Activated CD4-positive, alpha-beta memory T cell treated with anti-CD3 and anti-CD28 coated beads, Interleukin-2, amount 10 ng/mL, durations not matched to agents 7 days and 5 days (primary cell): ENCODE measurements at regions not wholly inside any gene's neighbourhood (a gene's known extent, or its start where the extent isn't known, plus 50 kb on each side); places are given as distances from the start of the nearest gene placed in this dataset.
"Not testable (repeated sequence)": the region's sequence is repeated elsewhere in the genome, so short reads cannot be mapped to it uniquely, and the experiment has no call there.

Source experiments
- CTCF ChIA-PET: fragments of 350-600 bp; sonication (Branson Sonifier 250); formaldehyde crosslinking; loops from one replicate; lab custom pipeline; 2021; ENCODE audit warnings: antibody characterized with exemption, inconsistent platforms; lab: Charles Lee
- POLR2A ChIA-PET: fragments of 350-600 bp; sonication (Branson Sonifier 250); formaldehyde crosslinking; loops from one replicate; lab custom pipeline; 2021; ENCODE audit warnings: antibody characterized with exemption; lab: Charles Lee
- DNase-seq: peaks from one replicate; pipeline ENCODE4 v3.0.0-alpha.2; 2020
- H3K27ac Mint-ChIP-seq: one replicate; pipeline ENCODE4 v1.8.0; 2021; ENCODE audit warnings: mild to moderate bottlenecking, mixed read lengths
- H3K27me3 Mint-ChIP-seq: one replicate; pipeline ENCODE4 v1.8.0; 2021; ENCODE audit warnings: mixed read lengths
- H3K36me3 Mint-ChIP-seq: one replicate; pipeline ENCODE4 v1.8.0; 2021; ENCODE audit warnings: low read depth, mixed read lengths
- H3K4me1 Mint-ChIP-seq: one replicate; pipeline ENCODE4 v1.8.0; 2021; ENCODE audit warnings: mixed read lengths
- H3K4me3 Mint-ChIP-seq: one replicate; pipeline ENCODE4 v1.8.0; 2021; ENCODE audit warnings: mild to moderate bottlenecking, mixed read lengths
- H3K9me3 Mint-ChIP-seq: one replicate; pipeline ENCODE4 v1.8.0; 2021; ENCODE audit warnings: mixed read lengths

GRCh38 chr15:36004891-36005490, 459.0 kb upstream of the DPH6 start:
- CTCF ChIA-PET: no interaction called here
- Mint-ChIP-seq H3K36me3 (no peaks in the 10 kb centered on the region), H3K27ac (no peak overlapping the region), H3K9me3 (peaks cover 3% of the 10 kb centered on the region), H3K27me3 (no peaks in the 10 kb centered on the region), H3K4me3 (no peak overlapping the region), H3K4me1 (no peaks in the 10 kb centered on the region)
- POLR2A ChIA-PET: no interaction called here
- DNase-seq: no peak

GRCh38 chr15:36005542-36005941, 459.6 kb upstream of the DPH6 start:
- CTCF ChIA-PET: no interaction called here
- Mint-ChIP-seq H3K4me1 (no peaks in the 10 kb centered on the region), H3K27ac (no peak overlapping the region), H3K9me3 (peaks cover 3% of the 10 kb centered on the region), H3K36me3 (no peaks in the 10 kb centered on the region), H3K27me3 (no peaks in the 10 kb centered on the region), H3K4me3 (no peak overlapping the region)
- POLR2A ChIA-PET: no interaction called here
- DNase-seq: no peak

GRCh38 chr15:36007699-36008098, 461.7 kb upstream of the DPH6 start:
- no peak for DNase-seq
- Mint-ChIP-seq H3K36me3 (no peaks in the 10 kb centered on the region), H3K4me3 (no peak overlapping the region), H3K27me3 (no peaks in the 10 kb centered on the region), H3K27ac (no peak overlapping the region), H3K9me3 (no peaks in the 10 kb centered on the region), H3K4me1 (no peaks in the 10 kb centered on the region)
- CTCF ChIA-PET: no interaction called here
- POLR2A ChIA-PET: no interaction called here

- Mint-ChIP-seq H3K4me1 (no peaks in the 10 kb centered on the region), H3K4me3 (no peak overlapping the region), H3K36me3 (no peaks in the 10 kb centered on the region), H3K27ac (no peak overlapping the region), H3K9me3 (peaks cover 2% of the 10 kb centered on the region), H3K27me3 (no peaks in the 10 kb centered on the region)
- POLR2A ChIA-PET: no interaction called here
- CTCF ChIA-PET: interaction anchor here (0.7 kb wide), 1 partner anchor 1338 kb away, joined by 3 read pairs; no protein-coding TSS in a partner anchor
- DNase-seq: no peak
Measured at GRCh38 chr15:36008719-36009118, 462.8 kb upstream of the DPH6 start.

- peaks cover 2% of the 10 kb centered on the region for H3K9me3 Mint-ChIP-seq
- no peak overlapping the region for H3K4me3 Mint-ChIP-seq
- no peaks in the 10 kb centered on the region for H3K27me3 Mint-ChIP-seq
- H3K27ac Mint-ChIP-seq: no peak overlapping the region
- ChIA-PET CTCF (no interaction called here), POLR2A (no interaction called here)
- DNase-seq: no peak
- H3K36me3 Mint-ChIP-seq: no peaks in the 10 kb centered on the region
- H3K4me1 Mint-ChIP-seq: no peaks in the 10 kb centered on the region
Measured at GRCh38 chr15:36024031-36024688, 478.2 kb upstream of the DPH6 start.

GRCh38 chr15:36026627-36027283, 480.8 kb upstream of the DPH6 start:
- POLR2A ChIA-PET: no interaction called here
- Mint-ChIP-seq H3K4me3 (no peak overlapping the region), H3K9me3 (peaks cover 2% of the 10 kb centered on the region), H3K27me3 (no peaks in the 10 kb centered on the region), H3K4me1 (no peaks in the 10 kb centered on the region), H3K36me3 (no peaks in the 10 kb centered on the region), H3K27ac (no peak overlapping the region)
- CTCF ChIA-PET: no interaction called here
- no peak for DNase-seq

GRCh38 chr15:36029606-36030210, 483.7 kb upstream of the DPH6 start:
- no peaks in the 10 kb centered on the region for H3K36me3 Mint-ChIP-seq
- POLR2A ChIA-PET: no interaction called here
- no peak overlapping the region for H3K27ac Mint-ChIP-seq

GRCh38 chr15:36039996-36040572, 494.1 kb upstream of the DPH6 start:
- peaks cover 4% of the 10 kb centered on the region for H3K9me3 Mint-ChIP-seq
- no peak for DNase-seq
- H3K27ac Mint-ChIP-seq: no peak overlapping the region
- no peaks in the 10 kb centered on the region for H3K4me1 Mint-ChIP-seq
- H3K36me3 Mint-ChIP-seq: no peaks in the 10 kb centered on the region
- no peak overlapping the region for H3K4me3 Mint-ChIP-seq
- ChIA-PET CTCF (no interaction called here), POLR2A (no interaction called here)
- H3K27me3 Mint-ChIP-seq: no peaks in the 10 kb centered on the region

More at GRCh38 chr15:36029606-36030210, 483.7 kb upstream of the DPH6 start:
- CTCF ChIA-PET: no interaction called here
- no peak overlapping the region for H3K4me3 Mint-ChIP-seq
- no peak for DNase-seq
- no peaks in the 10 kb centered on the region for H3K4me1 Mint-ChIP-seq
- H3K27me3 Mint-ChIP-seq: no peaks in the 10 kb centered on the region
- peaks cover 5% of the 10 kb centered on the region for H3K9me3 Mint-ChIP-seq

- H3K4me1 Mint-ChIP-seq, POLR2A ChIA-PET, H3K27me3 Mint-ChIP-seq, H3K36me3 Mint-ChIP-seq, CTCF ChIA-PET, H3K4me3 Mint-ChIP-seq, H3K27ac Mint-ChIP-seq, DNase-seq, H3K9me3 Mint-ChIP-seq: not testable (repeated sequence)
Measured at GRCh38 chr15:36047018-36047716, 501.2 kb upstream of the DPH6 start.

- H3K27me3 Mint-ChIP-seq: no peaks in the 10 kb centered on the region
- ChIA-PET POLR2A (no interaction called here), CTCF (no interaction called here)
- no peak for DNase-seq
- no peaks in the 10 kb centered on the region for H3K36me3 Mint-ChIP-seq
- H3K4me1 Mint-ChIP-seq: no peaks in the 10 kb centered on the region
- H3K27ac Mint-ChIP-seq: no peak overlapping the region
- no peak overlapping the region for H3K4me3 Mint-ChIP-seq
- H3K9me3 Mint-ChIP-seq: peaks cover 4% of the 10 kb centered on the region
Measured at GRCh38 chr15:36050899-36051298, 504.9 kb upstream of the DPH6 start.

GRCh38 chr15:36052641-36053040, 506.7 kb upstream of the DPH6 start:
- H3K4me1 Mint-ChIP-seq, DNase-seq, CTCF ChIA-PET, H3K27me3 Mint-ChIP-seq, POLR2A ChIA-PET, H3K4me3 Mint-ChIP-seq, H3K27ac Mint-ChIP-seq, H3K36me3 Mint-ChIP-seq, H3K9me3 Mint-ChIP-seq: not testable (repeated sequence)

GRCh38 chr15:36053746-36054145, 507.8 kb upstream of the DPH6 start:
- Mint-ChIP-seq H3K36me3 (no peaks in the 10 kb centered on the region), H3K4me1 (no peaks in the 10 kb centered on the region), H3K4me3 (no peak overlapping the region), H3K9me3 (peaks cover 2% of the 10 kb centered on the region), H3K27me3 (no peaks in the 10 kb centered on the region), H3K27ac (no peak overlapping the region)
- CTCF ChIA-PET: no interaction called here
- no peak for DNase-seq
- POLR2A ChIA-PET: no interaction called here

- no peaks in the 10 kb centered on the region for H3K36me3 Mint-ChIP-seq
- H3K4me1 Mint-ChIP-seq: no peaks in the 10 kb centered on the region
- DNase-seq: no peak
- no peaks in the 10 kb centered on the region for H3K9me3 Mint-ChIP-seq
- ChIA-PET POLR2A (no interaction called here), CTCF (no interaction called here)
- H3K27ac Mint-ChIP-seq: no peak overlapping the region
- H3K27me3 Mint-ChIP-seq: no peaks in the 10 kb centered on the region
- no peak overlapping the region for H3K4me3 Mint-ChIP-seq
Measured at GRCh38 chr15:36059596-36059995, 513.6 kb upstream of the DPH6 start.
